T-helper 1 cell treated with Interleukin-12 subunit alpha and Interleukin-12 subunit beta and Interleukin-4 antibody, amounts not matched to agents 30 ng/mL and 1 ng/mL, for 36 hours (primary cell): ENCODE measurements at regions not wholly inside any gene's neighbourhood (a gene's known extent, or its start where the extent isn't known, plus 50 kb on each side); places are given as distances from the start of the nearest gene placed in this dataset.

Source experiments
- intact Hi-C: fragments of 100-400 bp; cut with micrococcal nuclease; formaldehyde crosslinking; loops from one replicate; pipeline ENCODE4 v1.15.1; 2024

DNA sequence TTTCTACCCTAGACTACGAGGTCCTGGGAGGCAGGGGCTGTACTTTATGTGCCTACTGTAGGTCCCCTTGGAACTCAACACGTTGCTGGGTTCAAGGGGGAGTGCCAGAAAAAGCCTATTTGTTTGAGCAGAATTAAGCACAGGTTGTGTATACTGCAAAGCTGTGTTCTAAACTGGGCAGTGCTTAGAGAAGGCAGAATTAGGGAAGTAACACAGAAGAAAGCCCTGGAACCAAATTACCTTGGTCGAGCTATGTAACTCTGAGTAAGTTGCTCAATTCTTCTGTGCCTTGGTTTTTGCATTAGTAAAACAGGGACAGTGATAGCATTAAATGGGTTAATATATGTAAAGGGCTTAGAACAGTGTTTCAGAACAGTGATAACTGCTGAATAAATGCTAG is 245.0 kb upstream of the SFRP2 start:
- intact Hi-C loops, result no loop called here

DNA sequence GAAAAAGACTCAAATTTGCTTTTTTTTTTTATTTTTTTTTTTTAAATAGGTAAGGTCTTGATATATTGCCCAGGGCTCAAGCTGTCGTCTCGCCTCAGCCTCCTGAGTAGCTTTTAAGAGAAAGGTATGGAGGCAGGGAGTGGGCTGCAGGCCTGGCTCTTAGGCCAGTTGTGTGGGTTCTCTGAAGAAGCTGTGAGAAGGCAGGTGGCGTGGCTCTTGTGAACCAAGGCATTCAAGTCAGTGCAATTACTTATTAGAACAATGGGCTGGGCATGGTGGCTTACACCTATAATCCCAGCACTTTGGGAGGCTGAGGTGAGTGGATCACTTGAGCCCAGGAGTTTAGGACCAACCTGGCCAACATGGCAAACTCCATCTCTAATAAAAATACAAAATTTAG is 244.0 kb upstream of the SFRP2 start:
- intact Hi-C loops, result no loop called here

DNA sequence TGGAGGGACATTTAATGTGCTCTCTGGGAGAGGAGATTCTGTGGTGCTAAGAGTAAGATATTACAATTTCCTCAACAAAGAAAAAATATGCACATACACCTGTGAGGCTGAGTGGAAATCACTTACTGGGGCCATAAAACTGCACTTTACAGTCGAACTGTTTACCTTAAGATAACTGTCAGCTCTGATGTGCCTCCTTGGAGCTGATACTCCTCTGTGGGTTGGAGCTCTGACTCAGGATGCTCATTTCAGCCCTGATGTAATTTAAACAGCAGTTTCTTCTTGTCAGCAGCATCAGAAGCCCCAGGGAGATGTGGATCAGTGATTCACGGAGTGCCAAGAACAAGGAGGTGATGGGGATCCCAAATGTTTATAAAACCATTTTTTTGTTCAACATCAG is 241.9 kb upstream of the SFRP2 start:
- intact Hi-C loops, result no loop called here

DNA sequence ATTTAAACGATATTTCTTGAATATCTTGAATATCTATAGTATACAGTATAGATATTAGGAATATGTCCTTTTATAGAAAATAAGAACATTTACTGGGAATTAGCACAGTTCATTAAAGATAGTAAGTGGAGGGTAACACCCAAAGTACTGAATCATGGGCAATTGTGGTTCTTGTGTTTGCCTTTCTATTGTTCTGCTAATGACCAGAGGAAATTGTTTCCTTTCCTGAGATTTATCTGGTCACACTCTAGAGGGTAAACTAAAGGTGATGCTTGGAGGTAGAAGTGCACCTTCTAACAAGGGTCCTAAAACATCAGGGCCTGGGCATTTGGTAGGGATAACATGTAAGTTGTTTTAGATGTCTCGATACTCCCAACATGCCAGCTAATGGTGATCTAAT is 241.3 kb upstream of the SFRP2 start:
- intact Hi-C loops, result no loop called here

DNA sequence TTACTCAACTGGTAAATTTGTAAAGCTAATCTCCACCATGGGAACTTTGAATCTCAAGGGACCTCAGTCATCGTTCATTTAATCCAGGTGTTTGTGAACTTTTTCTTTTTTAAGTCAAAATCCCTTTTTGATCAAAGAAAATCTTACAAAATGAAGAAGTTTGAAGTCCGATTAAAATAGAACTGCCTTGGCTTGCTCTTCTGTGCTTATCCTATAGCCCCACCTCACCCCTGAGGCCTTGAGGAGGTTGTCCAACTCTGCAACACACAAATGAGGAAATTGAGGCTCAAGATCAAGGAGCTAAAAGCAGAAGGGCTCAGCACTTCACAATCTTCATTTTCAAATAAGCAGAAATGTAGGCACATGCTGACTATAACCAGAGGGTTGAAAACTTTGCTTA is 240.3 kb upstream of the SFRP2 start:
- intact Hi-C loops, result no loop called here

DNA sequence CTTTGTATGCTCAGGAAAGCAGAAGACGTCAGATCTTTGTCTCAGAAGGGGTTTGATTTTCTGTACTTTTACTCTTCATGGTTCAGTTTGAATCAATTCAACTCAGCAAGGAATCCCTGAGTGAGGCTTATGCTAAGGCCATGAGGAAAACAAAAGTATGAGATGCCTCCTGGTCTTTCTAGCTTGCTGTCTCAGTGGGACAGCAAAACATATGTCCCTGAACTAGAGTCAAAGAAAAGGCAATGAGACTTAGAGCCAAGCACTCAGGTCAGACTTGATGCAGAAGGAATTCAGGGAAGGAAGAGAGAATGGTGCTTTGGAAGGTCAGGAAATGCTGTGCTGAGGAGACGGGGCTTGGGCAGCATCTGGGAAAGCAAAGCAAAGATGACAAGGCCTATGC is 236.2 kb upstream of the SFRP2 start:
- intact Hi-C loops, result no loop called here

DNA sequence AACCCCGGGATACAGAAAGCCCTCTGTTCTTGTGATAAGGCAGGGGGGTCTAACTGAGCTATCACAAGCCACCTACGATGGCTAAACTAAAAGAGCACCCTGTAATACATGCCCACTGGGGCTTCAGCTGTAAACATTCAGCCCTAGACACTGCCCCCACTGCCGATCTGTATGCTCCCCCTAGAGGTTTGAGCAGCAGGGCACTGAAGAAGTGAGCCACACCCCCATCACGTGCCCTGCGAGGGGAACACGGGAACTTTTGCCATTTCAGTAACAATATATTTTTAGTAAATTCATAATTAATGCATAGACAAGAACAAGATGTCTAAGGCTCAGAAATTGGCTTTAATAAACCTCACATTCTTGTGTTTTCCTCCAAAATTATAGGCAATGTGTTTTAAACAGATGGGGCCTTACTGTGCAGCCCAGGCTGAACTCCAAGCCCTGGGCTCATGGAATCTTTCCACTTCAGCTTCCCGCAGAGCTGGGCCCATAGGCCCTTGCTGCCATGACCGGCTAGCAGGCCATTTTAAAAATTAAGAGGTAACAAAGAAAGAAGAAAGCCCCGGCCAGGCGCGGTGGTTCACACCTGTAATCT is 235.3 kb upstream of the SFRP2 start:
- intact Hi-C loops, result loop anchor here (5.0 kb wide), 1 partner anchor 237 kb away; the partner anchor contains the start of gene SFRP2

DNA sequence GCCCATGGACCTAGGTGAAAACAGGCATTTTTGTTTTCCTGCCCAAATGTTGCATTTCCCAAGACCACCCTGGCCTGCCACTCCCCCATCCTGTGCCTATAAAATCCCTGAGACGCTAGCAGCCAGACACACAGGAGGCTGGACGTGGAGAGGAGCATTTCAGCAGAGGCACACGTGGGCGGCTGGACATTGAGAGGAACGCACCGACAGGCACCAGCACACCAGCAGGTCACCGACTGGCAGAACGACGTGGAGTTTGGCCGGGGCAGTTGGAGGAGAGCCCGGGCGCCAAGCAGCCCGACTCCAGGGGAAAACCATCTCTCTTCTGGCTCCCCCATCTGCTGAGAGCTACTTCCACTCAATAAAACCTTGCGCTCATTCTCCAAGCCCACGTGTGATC is 234.8 kb upstream of the SFRP2 start:
- intact Hi-C loops, result loop anchor here (5.0 kb wide), 1 partner anchor 236 kb away; the partner anchor contains the start of gene SFRP2

DNA sequence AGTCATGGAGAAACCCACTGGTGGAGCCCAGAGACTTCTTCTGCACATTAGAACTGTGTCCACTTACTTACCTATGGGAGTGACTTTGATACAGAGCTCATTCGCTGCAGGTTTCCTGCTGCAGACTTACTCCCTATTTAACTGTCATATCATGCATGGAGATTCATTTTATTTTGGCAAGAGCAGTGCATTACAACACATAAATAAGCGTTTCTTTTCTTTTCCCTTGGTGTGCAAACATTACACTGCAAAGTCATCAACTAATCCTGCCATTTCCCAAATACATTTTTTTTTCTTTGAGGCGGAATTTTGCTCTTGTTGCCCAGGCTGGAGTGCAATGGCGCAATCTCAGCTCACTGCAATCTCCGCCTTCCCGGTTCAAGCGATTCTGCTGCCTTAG is 230.9 kb upstream of the SFRP2 start:
- intact Hi-C loops, result loop anchor here (5.0 kb wide), 1 partner anchor 233 kb away; the partner anchor contains the start of gene SFRP2

DNA sequence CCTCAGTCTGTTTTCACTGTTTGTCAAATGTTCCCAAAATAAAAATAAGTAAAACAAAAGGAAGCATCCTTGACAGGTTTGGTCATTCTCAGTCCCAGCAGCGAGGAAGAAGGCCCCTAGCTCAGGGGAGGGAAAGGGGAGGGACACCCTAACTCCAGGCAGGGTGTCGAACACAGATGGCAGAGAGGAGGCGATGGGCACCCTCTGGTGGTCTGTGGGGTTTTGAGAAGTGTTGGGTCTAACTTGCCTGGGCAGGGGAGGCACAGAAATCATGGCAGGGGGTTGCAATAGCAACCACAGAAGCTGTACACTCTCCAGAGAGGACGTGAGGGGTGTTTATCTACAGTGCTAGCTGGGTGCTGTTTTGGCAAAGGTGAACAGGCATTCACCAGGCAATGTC is 229.8 kb upstream of the SFRP2 start:
- intact Hi-C loops, result no loop called here

DNA sequence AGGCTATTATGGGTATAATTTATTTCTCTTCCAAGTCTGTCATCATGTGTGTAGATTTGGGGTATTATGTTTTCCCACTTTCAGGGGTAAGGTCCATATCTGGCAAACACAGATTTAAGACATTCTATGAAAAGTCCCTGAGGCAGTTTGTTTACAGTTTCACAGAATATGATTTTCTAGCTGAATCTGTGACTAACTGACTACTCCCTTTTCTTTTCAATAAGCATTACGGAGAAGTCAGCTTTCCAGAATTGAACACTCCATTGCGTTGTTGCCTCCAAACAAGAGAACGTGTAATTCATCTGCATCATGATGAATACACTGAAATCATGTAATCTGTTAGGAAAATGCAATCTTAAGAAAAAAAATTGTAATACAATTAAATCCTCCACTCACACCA is 226.7 kb upstream of the SFRP2 start:
- intact Hi-C loops, result no loop called here

DNA sequence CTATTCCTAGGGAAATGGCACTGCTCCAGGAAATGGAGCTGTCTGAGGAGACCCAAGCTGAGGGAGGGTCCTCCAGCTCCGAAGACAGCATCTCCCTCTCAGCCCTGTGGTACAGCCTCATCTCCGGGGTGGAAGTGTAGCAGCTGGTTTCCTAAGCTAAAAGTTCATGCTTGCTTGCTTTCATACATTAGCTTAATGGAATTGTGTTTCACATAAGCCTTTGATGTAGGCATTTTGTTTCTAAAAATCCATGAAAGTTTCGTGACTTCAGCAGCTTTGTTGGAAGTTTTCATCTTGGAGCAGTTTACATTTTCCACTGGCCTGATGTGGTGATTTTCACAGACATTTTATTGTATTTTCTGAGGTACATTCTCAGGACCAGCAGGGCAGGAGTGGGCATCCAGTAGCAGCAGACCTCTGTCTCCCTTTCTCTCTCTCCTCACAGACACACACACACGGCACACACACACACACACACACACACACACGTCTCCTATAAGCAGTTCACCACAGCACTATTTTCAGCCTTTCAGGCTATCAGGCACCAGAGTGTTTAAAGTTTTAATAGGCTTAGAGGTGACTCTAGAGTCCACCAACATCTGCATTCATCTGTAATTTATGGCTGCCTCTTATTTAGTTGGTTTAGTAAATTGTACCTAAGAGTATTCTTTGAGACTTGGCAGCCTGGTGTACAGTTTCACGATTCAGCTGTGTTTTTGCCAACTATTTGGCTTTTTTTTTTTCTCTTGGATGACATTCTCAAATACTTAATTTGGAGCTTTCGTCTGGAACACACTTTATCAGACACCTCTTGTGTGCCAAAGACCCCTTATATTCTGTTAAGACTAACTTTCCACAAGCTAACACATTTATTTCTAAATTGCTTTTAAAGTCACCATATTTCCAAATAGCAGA is 225.8 kb upstream of the SFRP2 start:
- intact Hi-C loops, result no loop called here

DNA sequence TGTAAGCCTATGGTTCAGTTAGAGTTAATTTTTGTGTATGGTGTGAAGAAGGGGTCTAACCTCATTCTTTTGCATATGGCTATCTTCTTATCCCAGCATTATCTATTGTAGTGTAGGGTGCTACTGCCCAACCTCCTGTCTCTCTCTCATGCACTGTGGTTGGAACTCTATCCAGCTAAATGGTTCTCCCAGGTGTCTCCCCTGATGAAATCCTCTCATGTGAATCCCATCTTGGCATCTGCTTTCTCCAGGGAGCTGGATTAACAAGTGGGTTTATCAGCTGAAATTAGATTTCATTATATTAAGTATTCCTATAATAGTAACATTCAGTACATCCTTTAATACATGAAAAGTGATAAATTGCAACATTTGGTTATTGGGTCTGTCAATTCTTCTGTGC is 224.7 kb upstream of the SFRP2 start:
- intact Hi-C loops, result no loop called here

DNA sequence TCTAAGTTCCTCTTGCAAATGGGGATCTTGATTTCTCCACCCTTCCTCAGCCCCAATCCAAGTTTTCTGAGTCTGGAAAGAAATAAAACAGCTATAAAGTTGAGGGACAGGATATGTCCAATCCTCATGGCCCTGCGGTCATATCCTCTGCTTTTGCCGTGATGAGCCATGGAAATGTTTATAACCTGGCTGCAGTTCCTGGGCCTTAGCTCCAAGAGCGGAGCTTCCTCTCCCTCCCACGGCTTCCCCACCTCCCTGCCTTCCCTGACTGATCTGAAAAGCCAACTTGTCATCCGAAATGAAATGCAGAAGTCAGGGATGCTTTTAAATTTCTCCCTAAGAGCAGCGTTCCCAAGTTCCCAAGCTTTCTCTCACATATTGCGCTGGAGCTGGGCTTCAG is 221.5 kb upstream of the SFRP2 start:
- intact Hi-C loops, result no loop called here

DNA sequence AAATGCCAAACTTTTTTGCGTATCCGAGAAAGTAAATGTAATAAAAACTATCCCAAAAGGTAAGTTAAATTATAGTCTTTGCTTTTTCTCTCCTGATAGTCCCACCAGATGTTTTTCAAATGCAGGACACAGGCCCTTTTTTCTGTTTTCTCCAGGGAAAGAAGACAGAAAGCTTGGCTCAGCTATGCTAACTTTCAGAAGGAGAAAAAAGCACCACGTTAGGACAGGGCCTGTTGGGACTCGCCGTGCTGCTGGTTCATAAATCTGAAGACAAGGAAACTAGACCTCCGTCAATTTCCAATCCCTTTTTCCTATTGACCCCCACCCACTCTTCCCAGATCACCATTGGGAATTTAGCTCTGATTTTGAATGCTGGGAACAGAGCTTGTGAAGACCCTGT is 220.9 kb upstream of the SFRP2 start:
- intact Hi-C loops, result no loop called here

DNA sequence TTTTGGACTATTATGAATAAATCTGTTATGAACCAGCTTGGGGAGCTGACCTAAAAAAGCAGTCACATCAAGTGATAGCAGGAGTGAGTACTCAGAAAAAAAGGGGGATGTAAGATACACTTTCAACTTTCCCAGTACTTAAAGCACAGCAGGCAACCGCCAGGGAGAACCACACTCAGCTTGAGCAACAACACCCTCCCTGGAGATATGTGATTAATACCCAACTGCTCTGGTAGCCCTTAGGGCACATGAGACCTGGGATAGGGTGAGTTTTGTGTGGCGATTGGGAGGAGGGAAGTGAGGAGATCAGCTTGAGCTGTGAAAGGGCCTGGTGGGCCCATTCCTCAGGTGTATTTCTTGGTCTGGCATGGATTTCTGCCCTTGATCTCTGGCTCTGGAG is 220.3 kb upstream of the SFRP2 start:
- intact Hi-C loops, result no loop called here

DNA sequence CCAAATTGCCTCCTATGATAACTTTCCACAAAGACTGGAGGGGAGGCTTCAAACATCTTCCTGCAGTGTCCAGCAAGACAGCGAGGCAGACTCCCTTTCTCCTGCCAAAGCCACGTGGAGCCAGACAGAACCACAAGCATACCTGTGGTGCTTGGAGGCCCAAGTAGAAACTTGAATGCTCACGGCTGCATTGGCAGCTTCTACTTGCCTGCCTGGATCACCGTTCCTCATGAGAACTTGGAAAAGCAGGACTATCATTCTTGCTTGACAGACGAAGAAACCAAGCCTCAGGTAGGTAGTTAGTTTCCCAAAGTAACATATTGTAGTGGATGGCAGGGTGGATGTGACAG is 216.3 kb upstream of the SFRP2 start:
- intact Hi-C loops, result no loop called here

DNA sequence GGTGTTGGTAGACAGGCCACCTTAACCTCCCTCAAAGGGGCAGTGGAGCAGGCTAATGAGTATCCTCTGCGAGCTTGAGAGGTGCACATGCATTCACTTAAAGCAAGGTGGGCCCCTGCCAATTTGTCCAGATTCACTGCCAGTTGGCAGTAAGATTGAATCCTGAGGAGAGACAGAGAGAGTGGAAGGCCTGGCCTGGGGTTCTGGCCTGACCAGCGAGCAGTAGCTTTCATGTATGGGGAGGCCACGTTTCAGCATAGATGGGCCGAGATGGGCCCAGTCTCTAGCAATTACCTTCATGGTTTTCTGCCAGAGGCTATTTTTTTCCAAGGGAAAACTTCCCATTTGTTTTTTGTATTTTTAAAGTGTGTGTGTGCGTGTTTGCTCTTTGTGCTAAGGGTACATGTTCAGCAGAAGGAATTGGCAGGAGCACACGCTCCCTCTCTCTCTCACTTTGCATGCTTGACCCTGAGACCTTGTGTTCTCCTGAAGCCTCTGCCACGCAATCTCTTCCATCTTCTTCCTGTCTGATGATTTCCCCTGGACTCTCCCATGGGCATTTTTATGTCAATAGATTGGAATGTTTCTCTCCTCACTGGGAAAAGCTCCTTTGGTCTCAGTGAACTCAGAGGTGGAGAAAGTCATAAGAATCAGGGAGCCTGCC is 215.8 kb upstream of the SFRP2 start:
- intact Hi-C loops, result no loop called here

DNA sequence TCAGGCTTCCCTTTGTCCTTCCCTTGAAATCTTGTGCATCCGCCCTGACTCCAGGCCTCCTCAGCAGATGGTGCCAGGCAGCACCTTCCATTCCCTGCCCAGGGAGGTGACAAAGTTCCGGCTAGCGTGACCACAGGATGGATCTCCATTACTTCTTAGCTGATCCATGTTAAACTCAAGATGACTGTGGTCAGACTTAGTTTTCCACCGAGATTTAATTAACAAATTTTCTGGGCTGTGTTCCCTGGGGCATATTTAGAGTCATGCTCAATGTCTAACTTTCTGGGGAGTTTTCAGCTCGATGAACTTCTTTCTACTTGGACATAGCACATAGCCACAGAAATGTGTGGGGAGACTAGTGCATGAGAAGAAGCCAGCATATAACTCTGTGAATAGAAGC is 215.1 kb upstream of the SFRP2 start:
- intact Hi-C loops, result no loop called here

DNA sequence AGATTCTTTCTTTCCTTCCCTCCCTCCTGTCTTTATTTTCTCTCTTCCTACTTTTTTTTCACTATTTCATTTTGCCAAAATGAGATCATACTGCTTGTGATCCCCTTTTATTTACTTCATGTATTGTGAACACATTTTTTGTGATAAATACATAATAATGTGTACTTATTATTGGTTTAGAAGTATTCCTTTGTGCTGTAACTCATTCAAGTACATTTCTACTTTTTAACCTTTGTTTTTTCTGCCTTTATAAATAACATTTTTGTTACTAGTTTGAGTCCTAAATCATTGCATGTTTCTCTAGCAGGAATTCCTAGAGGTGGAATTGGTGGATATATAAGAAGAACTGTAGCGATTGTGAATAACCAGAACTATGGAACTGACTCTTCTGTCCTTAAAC is 214.5 kb upstream of the SFRP2 start:
- intact Hi-C loops, result no loop called here

DNA sequence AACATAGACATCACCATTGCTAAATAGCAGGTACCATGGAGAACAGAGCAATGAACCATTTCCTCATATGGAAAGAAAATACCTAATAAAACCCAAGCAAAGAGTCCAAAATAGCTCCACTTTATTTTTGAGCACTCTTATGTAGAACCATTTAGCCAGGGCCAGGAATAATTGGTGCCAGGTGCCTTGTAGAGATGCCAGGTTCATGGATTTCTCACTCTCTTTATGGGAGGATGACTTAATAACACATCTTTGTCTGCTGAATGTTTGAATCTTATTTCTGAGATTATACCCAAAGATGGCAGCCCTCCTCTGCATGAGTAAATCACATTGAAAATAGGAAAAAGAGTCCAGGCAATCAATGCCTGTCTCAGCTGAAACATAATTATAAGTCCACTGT is 212.3 kb upstream of the SFRP2 start:
- intact Hi-C loops, result no loop called here

DNA sequence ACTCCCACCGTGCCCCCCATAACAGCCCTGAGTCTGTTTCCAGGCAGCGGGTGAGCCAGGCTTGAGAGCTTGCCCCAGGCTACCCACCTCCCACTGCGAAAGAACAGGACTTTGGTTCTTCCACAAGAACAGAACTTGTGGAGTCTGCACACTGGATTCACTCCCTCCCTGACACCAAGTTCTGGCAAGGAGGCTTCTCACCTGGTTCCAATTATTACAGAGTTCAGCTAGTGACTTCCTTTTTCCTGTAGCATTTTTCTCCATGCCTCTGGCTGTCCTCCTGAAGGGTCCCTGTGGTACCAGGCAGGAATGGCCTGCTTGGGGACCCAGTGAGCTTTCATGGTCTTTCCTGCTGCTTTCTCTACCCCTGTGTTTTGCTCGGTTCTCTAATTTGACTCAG is 208.6 kb upstream of the SFRP2 start:
- intact Hi-C loops, result no loop called here

DNA sequence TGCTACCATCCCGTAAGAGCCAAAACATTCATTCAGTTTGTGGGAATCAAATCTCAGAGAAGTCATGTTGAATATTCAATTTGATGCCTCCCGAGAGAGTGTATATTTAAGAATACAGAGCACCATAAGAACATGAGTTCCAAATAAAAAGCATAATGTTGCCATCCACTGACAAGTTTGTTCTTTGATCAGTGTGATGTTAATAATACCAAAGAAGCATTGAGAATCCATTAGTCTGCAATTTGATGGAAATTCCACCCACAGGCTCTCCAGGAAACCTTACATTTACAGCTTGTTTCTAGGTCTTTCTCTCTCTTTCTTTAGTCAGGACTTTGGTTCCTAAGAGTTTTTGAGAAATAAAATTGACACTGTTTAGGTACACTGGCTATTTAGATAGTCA is 200.6 kb upstream of the SFRP2 start:
- intact Hi-C loops, result no loop called here
